HL-60 (cell line): ENCODE measurements at regions not wholly inside any gene's neighbourhood (a gene's known extent, or its start where the extent isn't known, plus 50 kb on each side); places are given as distances from the start of the nearest gene placed in this dataset.
"Not testable (repeated sequence)": the region's sequence is repeated elsewhere in the genome, so short reads cannot be mapped to it uniquely, and the experiment has no call there.

ENCODE experiments used
- DNase-seq, 2 experiments: peaks; one replicate each; pipeline ENCODE4 v3.0.0-alpha.2; 2010 to 2020; ENCODE audit warnings: low read depth in 1 of 2, low spot score in 1 of 2
- H3K27ac ChIP-seq: fragments of 250-450 bp; sonication (Bioruptor Pico); replicated peaks from 2 replicates; pipeline ENCODE4 v1.5.1; 2020; ENCODE audit warnings: mild to moderate bottlenecking, moderate library complexity
- H3K27me3 ChIP-seq: fragments of 250-450 bp; sonication (Bioruptor Pico); 2 replicates; pipeline ENCODE4 v1.5.1; 2021; ENCODE audit warnings: mild to moderate bottlenecking, moderate library complexity; ENCODE audit not compliant: insufficient read depth, poor library complexity, severe bottlenecking
- H3K4me3 ChIP-seq: replicated peaks from 2 replicates; pipeline ENCODE4 v1.5.1; 2011; ENCODE audit warnings: mild to moderate bottlenecking, control low read depth, low read length; ENCODE audit not compliant: insufficient read depth
- CTCF ChIP-seq: IDR thresholded peaks from one replicate; pipeline ENCODE4 v1.5.1; 2011; ENCODE audit warnings: low read length, control low read depth, inconsistent platforms; ENCODE audit not compliant: insufficient read depth
- GABPA ChIP-seq: IDR thresholded peaks from 2 replicates; pipeline ENCODE4 v1.6.1; 2012; ENCODE audit warnings: low read depth
- POLR2AphosphoS5 ChIP-seq: IDR thresholded peaks from 2 replicates; pipeline ENCODE4 v1.6.1; 2012; ENCODE audit warnings: low read depth
- SPI1 ChIP-seq: IDR thresholded peaks from 2 replicates; pipeline ENCODE4 v1.6.1; 2012; ENCODE audit warnings: low read depth, mild to moderate bottlenecking, borderline replicate concordance
- TF ChIP-seq, protein P1 (sequence below): IDR thresholded peaks from 2 replicates; pipeline ENCODE4 v1.6.1; 2012; ENCODE audit warnings: low read depth; ENCODE audit not compliant: insufficient replicate concordance

DNA sequence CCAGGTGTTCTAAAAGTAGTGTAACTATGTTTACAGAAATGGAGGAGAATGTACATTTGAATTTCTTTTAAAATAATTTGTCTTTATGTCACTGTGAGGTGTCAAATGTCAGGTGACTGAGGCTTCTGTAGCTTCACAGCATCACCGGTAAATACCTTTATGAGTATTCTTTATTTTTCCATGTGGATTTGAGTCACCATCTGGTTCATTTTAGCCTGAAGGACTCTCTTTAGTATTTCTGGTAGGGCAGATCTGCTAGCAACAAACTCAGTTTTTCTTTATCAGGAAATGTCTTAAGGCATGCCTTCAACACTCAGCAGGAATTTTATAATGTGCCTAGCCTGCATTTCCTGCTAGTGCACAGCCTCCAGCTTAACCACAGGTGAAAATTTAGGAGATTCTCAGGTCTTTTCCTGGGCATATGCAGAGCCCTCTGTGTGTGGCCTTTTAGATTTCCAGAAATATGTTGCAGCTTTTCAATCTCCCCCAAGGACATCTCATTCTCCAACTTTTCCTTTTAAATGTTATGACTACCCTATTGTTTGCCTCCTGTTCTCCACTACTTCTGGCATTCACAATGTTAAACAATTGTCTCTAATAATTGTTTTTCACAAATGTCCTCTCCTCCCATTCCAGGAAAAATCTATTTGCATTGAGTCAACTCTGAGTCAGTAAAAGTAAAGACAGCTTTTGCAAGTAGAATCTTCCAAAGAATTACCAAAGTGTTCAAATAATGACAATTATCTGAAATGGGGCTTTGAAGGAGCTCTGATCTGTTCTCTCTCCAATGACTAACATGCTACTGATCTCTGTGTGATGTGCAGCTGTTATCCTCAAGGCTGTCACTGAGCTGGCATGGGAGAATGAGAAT, 239.4 kb upstream of the CPHXL start:
- TF ChIP-seq SPI1 (no peak), GABPA (no peak), CTCF (no peak), POLR2AphosphoS5 (no peak)
- TF ChIP-seq, protein P1, sequence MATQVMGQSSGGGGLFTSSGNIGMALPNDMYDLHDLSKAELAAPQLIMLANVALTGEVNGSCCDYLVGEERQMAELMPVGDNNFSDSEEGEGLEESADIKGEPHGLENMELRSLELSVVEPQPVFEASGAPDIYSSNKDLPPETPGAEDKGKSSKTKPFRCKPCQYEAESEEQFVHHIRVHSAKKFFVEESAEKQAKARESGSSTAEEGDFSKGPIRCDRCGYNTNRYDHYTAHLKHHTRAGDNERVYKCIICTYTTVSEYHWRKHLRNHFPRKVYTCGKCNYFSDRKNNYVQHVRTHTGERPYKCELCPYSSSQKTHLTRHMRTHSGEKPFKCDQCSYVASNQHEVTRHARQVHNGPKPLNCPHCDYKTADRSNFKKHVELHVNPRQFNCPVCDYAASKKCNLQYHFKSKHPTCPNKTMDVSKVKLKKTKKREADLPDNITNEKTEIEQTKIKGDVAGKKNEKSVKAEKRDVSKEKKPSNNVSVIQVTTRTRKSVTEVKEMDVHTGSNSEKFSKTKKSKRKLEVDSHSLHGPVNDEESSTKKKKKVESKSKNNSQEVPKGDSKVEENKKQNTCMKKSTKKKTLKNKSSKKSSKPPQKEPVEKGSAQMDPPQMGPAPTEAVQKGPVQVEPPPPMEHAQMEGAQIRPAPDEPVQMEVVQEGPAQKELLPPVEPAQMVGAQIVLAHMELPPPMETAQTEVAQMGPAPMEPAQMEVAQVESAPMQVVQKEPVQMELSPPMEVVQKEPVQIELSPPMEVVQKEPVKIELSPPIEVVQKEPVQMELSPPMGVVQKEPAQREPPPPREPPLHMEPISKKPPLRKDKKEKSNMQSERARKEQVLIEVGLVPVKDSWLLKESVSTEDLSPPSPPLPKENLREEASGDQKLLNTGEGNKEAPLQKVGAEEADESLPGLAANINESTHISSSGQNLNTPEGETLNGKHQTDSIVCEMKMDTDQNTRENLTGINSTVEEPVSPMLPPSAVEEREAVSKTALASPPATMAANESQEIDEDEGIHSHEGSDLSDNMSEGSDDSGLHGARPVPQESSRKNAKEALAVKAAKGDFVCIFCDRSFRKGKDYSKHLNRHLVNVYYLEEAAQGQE, result no peak
- DNase-seq, result no peak
- no peak overlapping the region for H3K4me3 ChIP-seq
- no peaks in the 10 kb centered on the region for H3K27me3 ChIP-seq
- no peak overlapping the region for H3K27ac ChIP-seq

GRCh38 chr16:75969120-75969519, 242.8 kb upstream of the CPHXL start:
- H3K27me3 ChIP-seq, DNase-seq, H3K27ac ChIP-seq, H3K4me3 ChIP-seq: not testable (repeated sequence)

- TF ChIP-seq CTCF (no peak), GABPA (no peak), SPI1 (no peak), POLR2AphosphoS5 (no peak)
- TF ChIP-seq, protein P1, result no peak
- no peak for DNase-seq
- H3K4me3 ChIP-seq, result no peak overlapping the region
Observed at GRCh38 chr16:75971334-75971733, 245.0 kb upstream of the CPHXL start.

GRCh38 chr16:75983296-75983695, 257.0 kb upstream of the CPHXL start:
- DNase-seq, result no peak
- TF ChIP-seq CTCF (no peak), SPI1 (no peak), POLR2AphosphoS5 (no peak), GABPA (no peak)
- TF ChIP-seq, protein P1, result no peak
- H3K4me3 ChIP-seq, result no peak overlapping the region
- no peak overlapping the region for H3K27ac ChIP-seq
- no peaks in the 10 kb centered on the region for H3K27me3 ChIP-seq

More at GRCh38 chr16:75971334-75971733, 245.0 kb upstream of the CPHXL start:
- Histone ChIP-seq H3K27ac (no peak overlapping the region), H3K27me3 (no peaks in the 10 kb centered on the region)
